ENCODE measurements at regions not wholly inside any gene's neighbourhood (a gene's known extent, or its start where the extent isn't known, plus 50 kb on each side); places are given as distances from the start of the nearest gene placed in this dataset.

- Mint-ChIP-seq H3K4me3 (no peak overlapping the region), H3K36me3 (no peaks in the 10 kb centered on the region), H3K4me1 (peaks cover 11% of the 10 kb centered on the region), H3K27ac (no peak overlapping the region), H3K27me3 (ENCODE audit: low read depth) (no peaks in the 10 kb centered on the region), H3K9me3 (no peaks in the 10 kb centered on the region)
- no peak for DNase-seq (ENCODE audit: low spot score in 2 of 2, unreplicated experiment in 2 of 2)
- TF ChIP-seq, protein P1, sequence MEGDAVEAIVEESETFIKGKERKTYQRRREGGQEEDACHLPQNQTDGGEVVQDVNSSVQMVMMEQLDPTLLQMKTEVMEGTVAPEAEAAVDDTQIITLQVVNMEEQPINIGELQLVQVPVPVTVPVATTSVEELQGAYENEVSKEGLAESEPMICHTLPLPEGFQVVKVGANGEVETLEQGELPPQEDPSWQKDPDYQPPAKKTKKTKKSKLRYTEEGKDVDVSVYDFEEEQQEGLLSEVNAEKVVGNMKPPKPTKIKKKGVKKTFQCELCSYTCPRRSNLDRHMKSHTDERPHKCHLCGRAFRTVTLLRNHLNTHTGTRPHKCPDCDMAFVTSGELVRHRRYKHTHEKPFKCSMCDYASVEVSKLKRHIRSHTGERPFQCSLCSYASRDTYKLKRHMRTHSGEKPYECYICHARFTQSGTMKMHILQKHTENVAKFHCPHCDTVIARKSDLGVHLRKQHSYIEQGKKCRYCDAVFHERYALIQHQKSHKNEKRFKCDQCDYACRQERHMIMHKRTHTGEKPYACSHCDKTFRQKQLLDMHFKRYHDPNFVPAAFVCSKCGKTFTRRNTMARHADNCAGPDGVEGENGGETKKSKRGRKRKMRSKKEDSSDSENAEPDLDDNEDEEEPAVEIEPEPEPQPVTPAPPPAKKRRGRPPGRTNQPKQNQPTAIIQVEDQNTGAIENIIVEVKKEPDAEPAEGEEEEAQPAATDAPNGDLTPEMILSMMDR (IDR thresholded peaks at IDR 0.05; ENCODE audit: unreplicated experiment), result no peak
These were observed 220.8 kb downstream of the ZNF621 start for GRCh38 chr3:40745381-40746106.

DNA sequence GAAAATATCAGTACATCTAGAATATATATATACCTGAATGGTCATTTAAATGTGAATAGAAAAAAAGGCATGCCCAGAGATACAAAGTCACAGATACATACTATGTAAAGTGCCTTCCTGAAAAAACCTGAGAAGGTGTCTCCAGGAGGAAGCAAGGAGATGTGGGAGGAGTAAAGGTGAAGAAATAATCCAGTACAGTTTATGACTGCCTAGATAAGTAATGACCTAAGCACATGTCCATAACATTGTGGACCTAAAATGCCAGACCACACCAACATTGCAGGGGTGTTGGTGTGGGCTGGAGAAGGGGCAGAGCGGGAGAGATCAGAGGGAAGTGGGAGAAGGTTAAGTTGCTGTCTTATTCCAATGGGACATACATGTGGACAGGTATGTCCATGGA lies 226.9 kb downstream of the ZNF621 start:
- Mint-ChIP-seq H3K27me3 (ENCODE audit: low read depth) (peaks cover 2% of the 10 kb centered on the region), H3K4me3 (no peak overlapping the region), H3K36me3 (no peaks in the 10 kb centered on the region), H3K4me1 (peaks cover 6% of the 10 kb centered on the region), H3K27ac (no peak overlapping the region), H3K9me3 (no peaks in the 10 kb centered on the region)
- TF ChIP-seq, protein P1 (IDR thresholded peaks at IDR 0.05; ENCODE audit: unreplicated experiment), result no peak
- no peak for DNase-seq (ENCODE audit: low spot score in 2 of 2, unreplicated experiment in 2 of 2)

GRCh38 chr3:40752492-40752891 lies 227.7 kb downstream of the ZNF621 start:
- no peak for DNase-seq (ENCODE audit: low spot score in 2 of 2, unreplicated experiment in 2 of 2)
- peaks cover 2% of the 10 kb centered on the region for H3K27me3 Mint-ChIP-seq (ENCODE audit: low read depth)
- no peaks in the 10 kb centered on the region for H3K36me3 Mint-ChIP-seq
- H3K27ac Mint-ChIP-seq, result no peak overlapping the region
- H3K4me1 Mint-ChIP-seq, result peaks cover 6% of the 10 kb centered on the region
- TF ChIP-seq, protein P1 (IDR thresholded peaks at IDR 0.05; ENCODE audit: unreplicated experiment), result no peak
- no peaks in the 10 kb centered on the region for H3K9me3 Mint-ChIP-seq
- no peak overlapping the region for H3K4me3 Mint-ChIP-seq

GRCh38 chr3:40753291-40753770 lies 228.6 kb downstream of the ZNF621 start:
- Mint-ChIP-seq H3K9me3 (no peaks in the 10 kb centered on the region), H3K27ac (no peak overlapping the region), H3K27me3 (ENCODE audit: low read depth) (peaks cover 2% of the 10 kb centered on the region), H3K4me1 (peaks cover 6% of the 10 kb centered on the region), H3K36me3 (no peaks in the 10 kb centered on the region), H3K4me3 (no peak overlapping the region)
- no peak for DNase-seq (ENCODE audit: low spot score in 2 of 2, unreplicated experiment in 2 of 2)
- TF ChIP-seq, protein P1 (IDR thresholded peaks at IDR 0.05; ENCODE audit: unreplicated experiment), result no peak

DNA sequence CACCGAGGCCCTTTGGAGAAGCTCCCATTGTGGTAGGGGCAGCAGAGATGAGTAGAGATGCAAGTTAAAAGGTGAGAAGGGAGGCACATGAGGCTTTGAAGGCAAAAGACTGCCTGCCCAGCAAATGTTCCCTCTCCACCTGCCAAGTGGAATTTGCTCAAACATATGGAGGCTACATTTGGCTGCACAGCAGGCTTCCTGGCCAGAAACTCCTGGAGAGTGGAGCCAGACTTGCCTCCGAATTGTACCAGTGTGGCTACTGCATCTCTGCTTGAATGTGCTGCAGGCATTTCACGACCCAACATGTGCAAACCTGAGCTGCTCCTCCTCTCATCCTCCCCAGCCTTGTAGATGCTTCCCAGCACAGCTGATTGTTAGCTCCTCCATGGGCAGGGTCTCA lies 229.2 kb downstream of the ZNF621 start:
- DNase-seq (ENCODE audit: low spot score in 2 of 2, unreplicated experiment in 2 of 2), result no peak
- H3K27ac Mint-ChIP-seq, result no peak overlapping the region

More for the DNA sequence above, 229.2 kb downstream of the ZNF621 start:
- no peaks in the 10 kb centered on the region for H3K36me3 Mint-ChIP-seq
- H3K27me3 Mint-ChIP-seq (ENCODE audit: low read depth), result peaks cover 2% of the 10 kb centered on the region
- H3K4me3 Mint-ChIP-seq, result no peak overlapping the region
- peaks cover 6% of the 10 kb centered on the region for H3K4me1 Mint-ChIP-seq
- H3K9me3 Mint-ChIP-seq, result no peaks in the 10 kb centered on the region
- TF ChIP-seq, protein P1 (IDR thresholded peaks at IDR 0.05; ENCODE audit: unreplicated experiment), result no peak
